CMK (cell line): ENCODE measurements at regions not wholly inside any gene's neighbourhood (a gene's known extent, or its start where the extent isn't known, plus 50 kb on each side); places are given as distances from the start of the nearest gene placed in this dataset.

Experiments
- DNase-seq: peaks from one replicate; pipeline ENCODE4 v3.0.0-alpha.2; 2010; ENCODE audit warnings: low read depth

DNA sequence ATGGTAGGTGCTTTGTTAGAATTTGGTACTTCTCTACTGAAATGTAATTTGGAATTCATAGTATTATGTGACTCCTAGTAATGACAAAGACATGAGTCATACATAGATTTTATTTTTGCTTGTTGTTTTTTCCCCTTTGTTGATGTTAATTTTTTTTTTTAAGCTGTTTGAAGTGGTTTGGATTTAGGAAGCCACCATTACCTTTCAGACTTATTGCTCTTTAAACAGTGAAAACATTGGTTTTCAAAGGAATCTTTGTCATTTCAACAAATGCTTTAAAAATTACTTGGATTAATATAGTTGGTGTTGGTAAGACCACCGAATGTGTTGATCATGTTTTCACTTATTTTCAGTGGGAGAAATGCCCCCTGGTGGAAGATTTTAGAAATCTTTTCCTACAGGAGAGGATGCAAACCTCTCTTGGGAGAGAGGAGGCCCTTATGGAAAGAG lies 170.1 kb upstream of the PITX1 start:
- DNase-seq: no peak

DNA sequence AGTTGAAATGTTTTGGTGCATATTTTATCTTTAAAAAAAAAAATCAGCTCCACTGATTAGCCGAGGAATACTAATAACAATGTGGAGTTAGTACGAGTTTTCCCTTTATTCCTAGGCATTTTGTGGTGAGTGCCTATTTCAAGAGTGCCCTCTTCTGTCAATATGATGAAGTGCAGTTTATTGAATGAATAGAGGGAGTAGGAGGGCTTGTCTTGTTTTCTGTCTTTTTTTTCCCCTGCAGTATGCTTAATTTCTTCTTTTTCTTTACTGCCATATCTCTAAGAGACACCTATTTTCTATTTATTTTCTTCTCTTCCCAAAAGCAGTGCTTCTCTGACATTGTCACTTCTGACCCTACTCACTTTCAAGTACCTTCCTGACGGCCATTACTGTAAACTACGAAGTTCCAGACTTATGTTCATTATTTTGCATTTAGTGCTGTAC lies 169.6 kb upstream of the PITX1 start:
- DNase-seq: no peak

DNA sequence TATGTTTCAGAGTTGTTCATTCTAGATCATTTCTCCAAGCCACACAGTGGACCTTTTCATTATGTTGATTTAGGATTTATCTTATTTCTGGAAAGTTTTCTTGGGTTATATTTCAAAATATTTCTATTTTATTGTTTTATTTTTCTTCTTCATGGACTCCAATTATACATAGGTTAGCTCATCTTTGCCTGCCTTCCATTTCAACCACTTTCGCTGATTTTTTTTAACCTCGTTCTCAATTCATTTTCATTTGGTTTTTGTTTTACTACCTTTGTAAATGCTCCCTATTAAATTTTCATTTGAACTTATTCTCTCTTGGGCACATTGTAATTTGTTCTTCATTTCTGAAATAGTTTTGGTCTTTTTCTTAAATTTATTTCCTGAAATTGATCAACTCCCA lies 169.0 kb upstream of the PITX1 start:
- DNase-seq: no peak

DNA sequence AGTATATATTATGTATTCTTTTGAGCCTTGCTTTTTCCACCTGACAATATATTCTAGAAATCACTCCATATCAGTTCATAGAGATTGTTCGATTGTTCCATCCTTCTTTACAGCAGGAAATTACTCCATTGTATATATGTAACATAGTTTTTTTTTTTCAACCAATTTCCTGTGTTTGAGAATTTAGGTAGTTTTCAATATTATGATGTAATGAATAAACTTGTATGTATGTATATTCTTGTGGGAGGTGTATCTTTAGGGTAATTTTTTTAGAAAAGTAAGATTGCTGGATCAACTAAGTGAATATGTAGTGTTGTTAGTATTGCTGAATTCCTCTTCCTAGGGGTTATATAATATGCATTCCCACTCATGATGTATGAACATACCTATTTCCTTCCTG lies 165.9 kb upstream of the PITX1 start:
- DNase-seq: no peak

DNA sequence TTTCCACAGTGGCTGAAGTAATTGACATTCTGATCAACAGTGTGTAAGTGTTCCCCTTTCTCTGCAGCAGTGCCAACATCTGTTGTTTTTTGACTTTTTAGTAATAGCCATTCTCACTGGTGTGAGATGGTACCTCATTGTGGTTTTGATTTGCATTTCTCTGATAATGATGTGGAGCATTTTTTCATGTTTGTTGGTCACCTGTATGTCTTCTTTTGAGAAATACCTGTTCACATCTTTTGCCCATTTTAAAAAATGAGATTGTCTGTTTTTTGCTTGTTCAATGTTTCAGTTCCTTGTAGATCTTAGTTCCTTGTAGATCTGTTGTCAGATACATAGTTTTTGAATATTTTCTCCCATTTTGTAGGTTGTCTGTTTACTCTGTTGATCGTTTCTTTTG lies 162.5 kb upstream of the PITX1 start:
- no peak for DNase-seq

DNA sequence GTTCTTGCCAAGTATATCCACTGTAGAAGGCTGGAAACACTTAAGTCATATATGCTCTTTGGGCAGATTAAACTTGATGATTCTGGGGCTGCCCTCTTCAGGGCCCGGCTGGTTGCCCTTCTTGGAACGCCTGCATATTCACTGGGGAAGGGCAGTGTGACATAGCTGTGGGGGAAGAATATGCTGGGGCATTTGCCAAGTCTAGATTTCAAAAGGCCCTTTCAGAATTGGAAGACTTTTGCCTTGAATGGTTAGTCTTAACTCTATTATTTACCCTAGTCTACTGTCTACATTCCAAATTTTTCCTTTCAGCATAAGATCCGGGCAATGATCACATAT lies 161.2 kb upstream of the PITX1 start:
- no peak for DNase-seq

DNA sequence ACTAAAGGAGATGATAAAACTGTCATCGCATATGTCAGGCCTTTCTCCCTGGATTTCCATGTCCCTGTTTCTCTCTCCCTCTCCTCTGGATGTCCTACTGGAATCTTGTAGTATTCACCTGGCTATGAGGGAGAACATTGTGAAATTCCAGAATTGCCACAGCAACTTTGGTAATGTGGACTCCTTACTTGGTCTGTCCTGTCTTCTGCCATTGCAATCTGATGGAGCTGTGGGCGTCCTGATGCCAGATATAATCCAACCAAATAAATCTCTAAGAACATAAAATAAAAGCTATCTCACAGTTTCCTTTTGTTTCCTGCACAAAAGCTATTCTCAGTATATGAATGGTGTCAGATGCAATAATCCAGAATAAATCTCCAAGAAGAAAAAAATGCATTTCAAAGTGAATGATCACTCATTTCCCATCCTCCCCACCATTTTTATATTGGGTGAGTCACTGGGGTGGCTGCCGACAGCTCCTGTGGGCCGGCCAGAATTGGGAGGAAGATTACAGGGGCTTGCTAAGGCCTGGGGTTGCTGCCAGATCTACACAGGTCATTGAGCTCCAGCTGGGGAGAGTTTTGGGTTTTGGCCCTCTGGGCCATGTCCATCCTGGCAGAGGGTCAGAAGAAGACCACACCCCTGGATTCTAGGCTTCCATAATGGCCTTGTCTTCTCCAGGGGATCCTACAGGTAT lies 160.7 kb upstream of the PITX1 start:
- DNase-seq: no peak

DNA sequence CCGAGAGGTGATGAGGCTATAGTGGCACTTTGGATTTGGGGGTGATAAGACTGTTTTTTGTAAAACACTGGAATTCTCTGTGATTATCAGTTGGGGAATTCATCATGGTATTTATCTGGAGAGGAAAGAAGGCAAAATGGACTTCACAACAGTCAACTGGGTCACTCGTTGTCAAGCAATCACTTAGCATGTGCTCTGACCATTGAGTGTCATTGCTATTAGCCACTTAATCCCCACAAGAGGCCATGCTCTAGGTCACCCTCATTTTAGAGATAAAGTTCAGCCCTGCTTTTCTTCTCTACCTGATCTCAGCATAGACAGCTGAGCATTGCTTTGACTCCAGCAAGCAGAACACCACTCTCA lies 160.1 kb upstream of the PITX1 start:
- no peak for DNase-seq

DNA sequence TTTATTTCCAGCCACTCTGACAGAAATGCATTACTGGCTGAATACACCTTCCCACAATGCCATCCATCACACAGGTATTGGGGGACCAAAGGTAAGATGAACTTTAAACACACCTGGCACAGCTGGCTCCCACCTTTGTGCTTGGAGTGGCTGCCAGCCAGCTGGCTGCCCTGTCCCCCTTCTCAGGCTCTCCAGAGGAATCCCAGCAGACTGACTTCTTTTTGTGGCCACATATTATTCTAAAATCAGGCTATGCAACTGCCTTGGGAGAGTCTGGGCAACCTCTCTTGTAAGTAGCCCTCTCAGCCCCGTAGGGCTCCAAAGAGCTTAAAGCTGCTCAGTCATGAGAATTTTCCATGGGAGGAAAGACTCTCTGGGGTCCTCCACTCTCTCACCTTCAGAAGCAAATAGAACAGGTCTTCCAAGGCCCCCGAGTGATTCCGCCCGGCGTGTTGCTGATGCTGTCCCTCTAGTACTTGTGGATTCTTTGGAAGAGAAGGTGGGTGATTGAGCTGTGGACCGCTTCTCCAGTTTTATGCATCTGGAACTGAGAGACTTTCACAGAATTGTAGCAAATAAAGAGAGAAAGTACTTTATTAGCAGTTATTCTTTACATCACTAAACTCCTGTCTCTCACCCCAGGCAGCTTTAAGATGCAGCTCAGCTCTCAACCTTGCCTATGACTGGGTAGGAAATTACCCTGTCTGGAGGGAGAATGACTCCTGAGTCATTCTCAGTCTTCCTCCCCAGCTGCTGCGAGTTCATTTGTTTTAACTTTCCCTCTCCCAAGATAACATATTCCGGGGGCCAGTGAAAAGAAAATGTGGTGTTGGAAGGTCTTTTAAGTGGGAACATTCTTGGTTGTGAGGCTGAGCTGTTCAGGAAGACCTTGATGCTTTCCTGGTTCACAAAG lies 159.4 kb upstream of the PITX1 start:
- no peak for DNase-seq

DNA sequence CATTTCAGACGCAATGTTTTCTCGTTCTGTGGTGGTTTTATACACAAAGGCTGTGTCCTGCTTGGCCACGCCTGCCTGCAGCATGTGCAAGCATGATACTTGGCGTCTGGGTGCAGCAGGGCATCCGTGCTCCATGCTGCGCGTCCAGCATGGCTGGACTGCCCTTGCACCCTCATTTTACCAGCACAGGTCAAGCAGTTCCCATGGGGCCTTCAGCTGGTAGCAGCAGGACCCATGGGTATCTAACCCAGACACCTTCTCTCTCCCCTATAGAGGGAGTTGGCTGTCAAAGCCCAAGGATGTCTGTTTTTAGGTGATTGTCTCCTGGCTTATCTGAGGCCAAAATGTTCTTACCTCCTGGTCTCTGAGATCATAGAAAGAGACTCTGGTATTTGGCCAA lies 158.3 kb upstream of the PITX1 start:
- DNase-seq: no peak

DNA sequence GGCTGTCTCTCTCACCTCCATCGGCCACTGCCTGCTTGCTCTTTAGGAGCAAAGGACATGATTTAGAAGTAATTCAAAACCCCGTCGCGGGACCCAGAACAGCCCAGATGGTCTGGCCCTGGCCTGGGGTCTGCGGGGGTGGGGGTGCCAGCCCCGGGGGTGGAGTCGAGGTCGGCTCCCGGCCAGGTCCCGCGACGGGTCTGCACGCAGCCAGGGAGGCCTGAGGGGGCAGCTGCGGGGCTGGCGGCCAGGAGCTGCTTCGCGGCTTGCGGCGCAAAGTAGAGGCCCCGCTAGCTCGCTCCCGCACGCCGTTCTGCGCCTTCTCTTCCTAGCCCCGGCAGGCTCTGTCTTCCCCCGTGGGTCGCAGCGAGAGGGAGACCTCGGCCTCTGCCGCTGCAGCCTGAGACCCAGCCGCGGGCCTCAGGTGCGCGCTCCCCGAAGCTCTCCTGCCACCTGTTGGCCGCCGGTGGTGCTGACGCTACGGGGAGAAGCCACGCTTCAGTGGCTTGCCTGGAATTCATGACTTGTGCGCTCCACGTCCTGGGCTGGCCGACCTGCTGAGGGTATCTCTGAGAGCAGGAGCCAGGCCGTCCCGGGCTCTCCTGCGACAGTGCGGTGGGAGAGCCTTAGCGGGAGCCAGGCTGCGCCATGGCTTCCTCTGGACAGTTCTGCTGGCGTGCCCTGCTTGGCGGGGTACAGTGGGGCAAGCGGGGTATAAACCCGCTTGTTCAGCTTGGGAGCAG lies 157.2 kb upstream of the PITX1 start:
- DNase-seq: peak; percentile 39

DNA sequence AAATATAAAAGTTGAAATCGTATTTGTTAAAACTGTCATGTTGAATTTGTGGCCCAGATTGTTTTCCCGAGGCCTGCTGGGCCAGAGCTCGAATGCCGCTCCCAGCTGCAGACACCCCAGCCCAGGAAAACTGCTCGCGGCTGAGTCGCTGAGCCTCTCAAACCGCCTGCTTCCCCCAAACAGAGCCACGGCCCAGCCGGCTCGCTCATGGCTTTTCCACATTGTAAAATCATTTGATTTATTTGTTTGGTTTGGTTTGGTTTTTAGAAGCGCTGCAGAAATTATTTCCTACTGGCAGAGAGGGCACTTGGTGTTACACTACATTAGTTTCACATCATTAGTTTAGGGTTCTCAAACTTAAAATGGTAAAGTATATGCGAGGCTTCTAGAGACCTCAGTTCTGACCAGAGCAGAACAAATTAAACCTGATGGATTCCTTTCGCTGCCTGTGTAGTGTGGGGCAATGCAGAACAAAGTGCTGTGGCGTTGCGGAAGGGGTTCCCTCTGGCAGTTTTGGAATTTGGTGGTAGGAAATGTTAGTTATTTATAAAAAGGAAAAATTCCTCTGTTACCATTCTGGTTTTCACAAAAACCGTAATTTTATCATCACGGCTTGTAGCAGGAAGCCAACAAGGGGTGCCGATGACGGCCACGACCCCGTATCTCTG lies 156.5 kb upstream of the PITX1 start:
- DNase-seq: no peak

DNA sequence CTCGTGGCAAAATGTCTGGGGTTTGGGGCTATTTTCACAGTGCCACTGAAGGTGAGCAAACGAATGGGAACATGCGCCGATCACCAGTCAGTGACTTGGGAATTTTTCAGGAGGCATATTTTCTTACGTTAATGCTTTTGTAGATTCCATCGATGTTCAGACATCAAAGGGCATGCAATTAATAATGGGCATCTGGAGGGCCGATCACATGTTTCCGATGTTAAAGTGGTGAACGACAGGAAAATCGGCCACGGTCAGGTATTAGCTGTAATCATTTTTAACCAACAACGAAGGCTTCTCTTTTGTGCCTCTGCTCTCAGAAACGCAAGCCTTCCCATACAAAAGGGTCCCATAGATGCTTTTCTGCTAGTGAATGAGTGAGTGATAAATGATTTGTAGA lies 155.0 kb upstream of the PITX1 start:
- no peak for DNase-seq

DNA sequence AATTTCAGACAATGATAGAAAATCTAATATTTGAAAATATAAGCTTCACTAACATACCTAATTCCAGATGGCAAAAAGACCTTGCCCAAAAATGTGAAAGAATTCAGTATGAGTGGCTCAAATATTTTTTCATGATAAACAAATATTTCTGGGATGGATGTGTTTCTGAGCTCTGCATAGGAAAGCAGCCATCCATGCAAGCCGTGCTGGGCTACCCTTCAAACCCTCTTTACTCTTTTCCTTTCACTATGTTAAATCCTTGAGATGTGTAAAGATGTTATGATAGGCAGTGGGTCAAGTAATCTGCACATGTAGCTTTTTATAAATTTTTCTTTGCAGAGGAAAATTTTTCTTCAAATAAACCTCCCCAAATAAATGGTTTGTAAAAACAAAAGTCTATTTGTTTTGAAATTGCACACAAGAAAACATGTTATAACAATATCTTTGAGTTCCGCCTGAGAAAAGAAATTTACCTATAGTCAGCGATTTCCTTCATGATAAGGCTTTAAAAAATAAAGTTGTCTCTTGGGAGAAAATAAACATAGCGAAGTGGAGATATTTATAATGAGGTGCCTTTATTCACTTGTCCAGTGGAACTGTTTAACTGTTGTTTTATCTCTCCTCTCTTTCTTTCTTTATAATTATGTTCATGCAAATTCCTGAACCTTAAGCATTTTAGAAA lies 154.3 kb upstream of the PITX1 start:
- no peak for DNase-seq

DNA sequence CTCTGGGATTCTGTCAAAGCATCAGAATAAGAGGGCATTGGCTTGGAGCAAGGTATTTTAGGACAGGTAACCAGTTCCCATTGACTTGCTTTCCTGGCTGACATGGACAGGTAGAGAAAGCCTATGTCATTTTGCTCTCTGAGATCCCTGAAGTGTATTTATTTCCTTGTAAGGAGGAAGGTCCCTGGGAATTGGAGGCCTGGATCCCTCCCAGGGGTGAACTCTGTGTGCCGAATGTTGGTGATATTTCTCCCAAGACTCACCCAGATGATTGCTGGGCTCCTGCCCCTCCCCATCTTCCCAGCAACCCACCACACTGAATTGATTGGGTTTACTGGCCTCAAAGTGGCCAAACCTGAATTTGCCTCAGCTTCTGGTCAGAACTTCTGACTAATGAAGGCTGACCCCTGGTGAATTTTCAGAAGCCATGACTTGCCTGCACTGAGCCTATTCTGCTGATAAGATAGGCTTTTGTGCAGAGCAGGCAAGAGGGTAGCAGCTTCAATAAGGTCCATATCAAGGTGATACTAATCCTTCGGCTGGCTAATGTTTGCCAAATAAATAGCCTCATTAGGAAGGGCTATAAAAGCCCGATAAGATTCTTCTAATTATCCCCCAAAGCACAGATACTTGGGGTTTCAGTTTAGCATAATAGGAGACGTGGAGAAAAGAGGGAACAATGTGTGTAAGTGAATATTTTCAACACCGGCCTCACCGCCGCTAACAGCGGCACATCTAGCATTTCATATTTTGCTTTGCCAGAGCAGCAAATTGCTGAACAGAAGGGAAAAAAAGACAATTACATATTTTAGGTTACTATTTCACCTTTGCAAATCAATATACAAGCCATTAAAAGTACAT lies 152.9 kb upstream of the PITX1 start:
- no peak for DNase-seq

DNA sequence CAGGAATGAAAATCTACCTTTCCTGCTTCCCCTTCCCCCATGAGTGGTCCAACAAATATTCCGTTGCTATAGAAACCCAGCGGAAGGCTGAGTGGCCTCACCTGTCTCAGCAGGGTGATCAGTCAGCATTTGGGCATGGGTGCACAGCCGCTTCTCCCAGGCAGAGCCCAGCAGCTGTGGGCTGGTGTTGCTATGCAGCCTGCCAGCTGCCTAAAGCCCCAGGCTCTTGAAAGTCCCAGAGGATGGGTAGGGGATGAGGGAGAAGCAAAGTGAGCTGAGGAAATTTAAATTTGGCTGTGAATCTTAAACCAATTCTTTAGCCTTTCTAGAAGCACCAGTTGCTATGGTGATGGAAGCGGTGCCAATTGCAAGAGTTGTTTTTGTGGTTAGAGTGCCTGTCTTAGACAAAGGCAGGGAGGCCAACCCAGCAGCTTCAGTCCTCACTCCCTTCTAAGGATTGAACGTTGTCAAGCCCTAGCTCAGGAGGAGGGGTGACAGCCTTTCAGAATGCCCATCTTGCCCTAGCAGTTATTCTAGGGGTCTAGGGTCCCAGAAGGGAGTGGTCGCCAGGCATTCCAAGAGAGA lies 151.5 kb upstream of the PITX1 start:
- DNase-seq: no peak

DNA sequence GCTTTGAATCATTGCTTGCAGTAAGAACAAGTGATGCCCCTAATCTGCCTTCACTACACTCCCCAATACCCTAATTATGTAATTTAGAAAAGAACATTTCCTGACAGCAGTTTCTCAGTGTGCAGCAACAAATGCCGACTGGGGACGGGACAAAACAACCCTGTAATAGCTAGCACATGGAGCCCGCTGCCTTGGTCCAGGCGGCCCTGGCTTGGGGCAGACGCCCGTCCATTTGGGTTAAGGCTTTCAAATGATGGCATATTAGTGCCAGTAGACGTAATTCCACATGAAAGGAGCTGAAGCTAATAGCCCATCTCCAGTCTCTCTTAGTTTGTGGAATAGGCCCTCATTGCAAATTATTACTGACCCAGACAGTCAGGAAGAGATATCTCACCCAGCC lies 150.6 kb upstream of the PITX1 start:
- no peak for DNase-seq

DNA sequence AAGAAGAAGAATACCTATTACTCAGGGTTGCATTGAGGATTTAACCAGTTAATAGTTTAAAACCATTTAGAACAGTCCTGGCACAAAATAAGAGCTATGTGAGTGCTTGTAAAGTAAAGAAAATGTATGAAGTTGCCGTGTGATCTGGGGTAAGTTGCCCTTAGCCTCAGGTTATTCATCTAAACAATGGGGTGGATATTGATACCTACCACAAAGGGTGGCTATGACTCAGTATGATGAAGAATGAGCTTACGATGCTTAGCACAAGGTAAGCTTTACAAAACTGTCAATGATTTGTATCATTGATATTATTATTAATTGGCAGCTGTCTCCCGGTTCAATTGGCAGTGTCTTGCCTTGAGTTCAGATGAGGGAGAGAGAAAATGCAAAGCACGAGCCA lies 149.4 kb upstream of the PITX1 start:
- no peak for DNase-seq

DNA sequence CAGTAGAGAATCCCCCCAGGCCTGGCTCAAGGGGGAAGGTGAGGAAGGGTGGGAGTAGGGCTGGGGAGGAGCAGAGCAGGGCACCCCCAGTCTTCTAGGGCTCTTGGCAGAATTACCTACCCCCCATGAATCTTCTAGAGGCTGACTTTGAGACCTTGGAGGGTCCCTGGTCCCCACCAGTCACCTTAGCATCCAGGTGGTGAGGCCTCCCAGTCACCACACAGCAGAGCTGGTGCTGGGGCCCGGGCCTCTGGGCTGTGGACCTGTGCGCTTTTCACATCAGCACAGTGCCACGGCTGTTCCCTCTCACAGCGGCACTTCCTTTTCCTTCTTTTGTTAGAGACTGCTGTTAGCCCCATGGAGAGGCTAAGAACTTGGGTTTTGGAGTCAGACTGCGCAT lies 148.6 kb upstream of the PITX1 start:
- DNase-seq: no peak

DNA sequence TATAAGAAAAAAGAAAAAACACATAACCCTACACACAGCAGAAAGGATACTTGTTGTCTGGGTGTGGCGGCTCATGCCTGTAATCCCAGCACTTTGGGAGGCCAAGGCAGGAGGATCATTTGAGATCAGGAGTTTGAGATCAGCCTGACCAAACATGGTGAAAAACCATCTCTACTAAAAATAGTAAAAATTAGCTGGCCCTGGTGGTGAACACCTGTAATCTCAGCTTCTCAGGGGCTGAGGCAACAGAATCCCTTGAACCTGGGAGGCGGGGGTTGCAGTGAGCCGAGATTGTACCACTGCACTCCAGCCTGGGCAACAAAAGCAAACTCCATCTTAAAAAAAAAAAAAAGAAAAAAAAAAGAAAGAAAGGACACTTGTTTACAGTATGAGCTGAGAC lies 147.6 kb upstream of the PITX1 start:
- DNase-seq: no peak
